ENCODE measurements at regions not wholly inside any gene's neighbourhood (a gene's known extent, or its start where the extent isn't known, plus 50 kb on each side); places are given as distances from the start of the nearest gene placed in this dataset.
"Not testable (repeated sequence)": the region's sequence is repeated elsewhere in the genome, so short reads cannot be mapped to it uniquely, and the experiment has no call there.

GRCh38 chr2:90010442-90011100 lies 1319.1 kb downstream of the RPIA start:
- TF ChIP-seq CTCF (IDR thresholded peaks at IDR 0.05); POLR2AphosphoS5 (IDR thresholded peaks at IDR 0.05; ENCODE audit: low read depth, low read length); TCF7L2 (IDR thresholded peaks at IDR 0.05; ENCODE audit: low read depth, low read length); SIN3A (IDR thresholded peaks at IDR 0.05; ENCODE audit: borderline replicate concordance, insufficient read depth, low read depth, low read length): not testable (repeated sequence)

All from Panc1 (cell line).